ENCODE measurements at regions not wholly inside any gene's neighbourhood (a gene's known extent, or its start where the extent isn't known, plus 50 kb on each side); places are given as distances from the start of the nearest gene placed in this dataset.

GRCh38 chr13:59478908-59479307 lies 684.8 kb downstream of the DIAPH3 start:
- peaks cover 3% of the 10 kb centered on the region for H3K4me1 Mint-ChIP-seq
- H3K27me3 Mint-ChIP-seq = no peaks in the 10 kb centered on the region
- H3K36me3 Mint-ChIP-seq = no peaks in the 10 kb centered on the region
- no peak overlapping the region for H3K4me3 Mint-ChIP-seq
- H3K27ac Mint-ChIP-seq = no peak overlapping the region
- no peaks in the 10 kb centered on the region for H3K9me3 Mint-ChIP-seq
- DNase-seq = no peak

GRCh38 chr13:59479629-59480028 lies 684.1 kb downstream of the DIAPH3 start:
- H3K36me3 Mint-ChIP-seq = no peaks in the 10 kb centered on the region
- no peaks in the 10 kb centered on the region for H3K27me3 Mint-ChIP-seq
- H3K27ac Mint-ChIP-seq = no peak overlapping the region
- no peak for DNase-seq
- no peak overlapping the region for H3K4me3 Mint-ChIP-seq
- no peaks in the 10 kb centered on the region for H3K9me3 Mint-ChIP-seq
- H3K4me1 Mint-ChIP-seq = no peaks in the 10 kb centered on the region

- no peaks in the 10 kb centered on the region for H3K36me3 Mint-ChIP-seq
- no peak overlapping the region for H3K27ac Mint-ChIP-seq
- no peak overlapping the region for H3K4me3 Mint-ChIP-seq
These were observed 683.1 kb downstream of the DIAPH3 start for GRCh38 chr13:59480396-59481259.

DNA sequence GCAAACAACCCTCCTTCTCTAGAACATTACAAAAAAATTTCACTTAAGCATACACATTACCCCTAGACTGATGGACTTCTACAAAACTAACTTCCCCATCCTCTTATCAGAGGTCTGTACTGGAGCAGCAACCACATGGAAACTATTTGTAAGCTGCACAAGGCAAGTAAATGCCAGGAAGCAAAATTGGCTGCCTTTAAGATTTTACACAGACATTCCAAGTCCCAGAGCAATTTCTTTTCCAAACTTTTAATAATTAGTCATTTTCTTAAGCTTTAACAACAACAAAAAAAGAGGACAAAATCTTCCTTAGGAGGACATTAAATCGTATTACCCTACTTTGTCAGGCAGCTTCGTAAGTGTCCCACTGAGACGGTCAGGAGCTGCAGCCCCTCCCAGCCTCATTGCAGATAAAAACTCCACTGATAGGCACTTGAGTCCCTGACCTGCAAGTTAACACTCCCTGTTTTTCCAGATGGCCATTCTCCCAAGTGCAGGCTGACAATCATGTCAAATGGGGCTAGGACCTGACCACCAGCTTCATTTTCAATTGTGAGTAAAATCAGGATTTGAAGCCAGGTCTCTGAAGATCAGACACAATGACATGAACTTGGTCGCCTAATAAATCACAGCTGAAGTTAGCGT lies 680.1 kb downstream of the DIAPH3 start:
- no peak overlapping the region for H3K4me3 Mint-ChIP-seq
- no peak for DNase-seq
- H3K9me3 Mint-ChIP-seq = no peaks in the 10 kb centered on the region
- H3K27ac Mint-ChIP-seq = no peak overlapping the region
- H3K4me1 Mint-ChIP-seq = no peaks in the 10 kb centered on the region
- no peaks in the 10 kb centered on the region for H3K27me3 Mint-ChIP-seq
- no peaks in the 10 kb centered on the region for H3K36me3 Mint-ChIP-seq

More at GRCh38 chr13:59480396-59481259, 683.1 kb downstream of the DIAPH3 start:
- DNase-seq = no peak
- Mint-ChIP-seq H3K27me3 (no peaks in the 10 kb centered on the region), H3K4me1 (no peaks in the 10 kb centered on the region), H3K9me3 (no peaks in the 10 kb centered on the region)

DNA sequence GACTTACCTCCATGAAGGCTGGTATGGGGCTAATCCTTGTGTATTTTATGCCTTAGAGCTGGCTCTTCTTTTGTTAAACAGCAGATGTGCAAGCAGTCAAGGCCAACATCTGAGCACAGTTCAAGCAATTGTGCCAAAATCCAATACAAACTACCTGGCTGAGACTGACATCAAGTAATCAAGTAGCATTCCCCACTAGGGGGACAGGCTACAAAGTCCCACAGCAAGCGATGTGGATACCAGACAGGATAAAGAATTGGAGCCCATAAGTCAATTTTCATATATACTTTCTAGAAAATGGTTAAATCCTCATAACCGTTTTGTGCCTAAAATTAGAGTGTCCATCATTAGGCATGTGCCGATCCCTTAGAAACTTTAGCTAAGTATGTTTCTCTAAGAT lies 675.8 kb downstream of the DIAPH3 start:
- no peak for DNase-seq
- H3K4me1 Mint-ChIP-seq = no peaks in the 10 kb centered on the region
- no peak overlapping the region for H3K4me3 Mint-ChIP-seq
- no peaks in the 10 kb centered on the region for H3K9me3 Mint-ChIP-seq
- H3K27ac Mint-ChIP-seq = no peak overlapping the region
- no peaks in the 10 kb centered on the region for H3K36me3 Mint-ChIP-seq
- no peaks in the 10 kb centered on the region for H3K27me3 Mint-ChIP-seq

DNA sequence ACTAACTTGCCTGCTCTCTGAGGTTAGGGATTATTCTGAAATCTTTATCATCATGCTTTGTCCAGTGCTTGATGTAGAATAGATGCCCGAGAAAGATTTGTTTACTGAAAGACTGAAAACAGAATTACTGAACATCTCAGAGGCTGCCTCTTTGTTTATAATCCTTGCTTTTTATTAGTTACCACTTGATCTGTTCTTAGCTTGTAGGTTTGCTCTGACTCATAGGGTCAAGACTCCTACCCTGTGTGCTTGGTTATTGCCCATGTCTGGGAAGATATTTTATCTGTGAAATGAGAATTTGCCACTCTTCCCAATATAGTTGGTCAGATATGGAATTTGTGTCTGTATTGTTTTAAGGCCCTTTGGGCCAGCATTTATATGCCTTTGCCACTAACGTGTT lies 675.3 kb downstream of the DIAPH3 start:
- H3K27me3 Mint-ChIP-seq = no peaks in the 10 kb centered on the region
- DNase-seq = no peak
- no peaks in the 10 kb centered on the region for H3K36me3 Mint-ChIP-seq
- no peak overlapping the region for H3K4me3 Mint-ChIP-seq
- H3K9me3 Mint-ChIP-seq = no peaks in the 10 kb centered on the region
- peaks cover 2% of the 10 kb centered on the region for H3K4me1 Mint-ChIP-seq
- no peak overlapping the region for H3K27ac Mint-ChIP-seq

- DNase-seq = no peak
- H3K9me3 Mint-ChIP-seq = no peaks in the 10 kb centered on the region
- no peaks in the 10 kb centered on the region for H3K36me3 Mint-ChIP-seq
- no peak overlapping the region for H3K27ac Mint-ChIP-seq
- no peaks in the 10 kb centered on the region for H3K27me3 Mint-ChIP-seq
- H3K4me3 Mint-ChIP-seq = no peak overlapping the region
- peaks cover 5% of the 10 kb centered on the region for H3K4me1 Mint-ChIP-seq
These were observed 673.1 kb downstream of the DIAPH3 start for GRCh38 chr13:59490651-59491050.

GRCh38 chr13:59492030-59492636 lies 671.6 kb downstream of the DIAPH3 start:
- no peak overlapping the region for H3K4me3 Mint-ChIP-seq
- H3K36me3 Mint-ChIP-seq = no peaks in the 10 kb centered on the region
- H3K27ac Mint-ChIP-seq = no peak overlapping the region
- no peak for DNase-seq
- H3K4me1 Mint-ChIP-seq = peaks cover 5% of the 10 kb centered on the region
- H3K9me3 Mint-ChIP-seq = no peaks in the 10 kb centered on the region
- no peaks in the 10 kb centered on the region for H3K27me3 Mint-ChIP-seq

GRCh38 chr13:59493436-59493965 lies 670.2 kb downstream of the DIAPH3 start:
- Mint-ChIP-seq H3K9me3 (no peaks in the 10 kb centered on the region), H3K27ac (no peak overlapping the region), H3K4me3 (no peak overlapping the region), H3K27me3 (no peaks in the 10 kb centered on the region), H3K4me1 (peaks cover 5% of the 10 kb centered on the region), H3K36me3 (no peaks in the 10 kb centered on the region)
- no peak for DNase-seq

- Mint-ChIP-seq H3K4me1 (peaks cover 5% of the 10 kb centered on the region), H3K9me3 (no peaks in the 10 kb centered on the region), H3K36me3 (no peaks in the 10 kb centered on the region), H3K27me3 (no peaks in the 10 kb centered on the region), H3K4me3 (no peak overlapping the region), H3K27ac (no peak overlapping the region)
- no peak for DNase-seq
These were observed 669.6 kb downstream of the DIAPH3 start for GRCh38 chr13:59494151-59494550.

DNA sequence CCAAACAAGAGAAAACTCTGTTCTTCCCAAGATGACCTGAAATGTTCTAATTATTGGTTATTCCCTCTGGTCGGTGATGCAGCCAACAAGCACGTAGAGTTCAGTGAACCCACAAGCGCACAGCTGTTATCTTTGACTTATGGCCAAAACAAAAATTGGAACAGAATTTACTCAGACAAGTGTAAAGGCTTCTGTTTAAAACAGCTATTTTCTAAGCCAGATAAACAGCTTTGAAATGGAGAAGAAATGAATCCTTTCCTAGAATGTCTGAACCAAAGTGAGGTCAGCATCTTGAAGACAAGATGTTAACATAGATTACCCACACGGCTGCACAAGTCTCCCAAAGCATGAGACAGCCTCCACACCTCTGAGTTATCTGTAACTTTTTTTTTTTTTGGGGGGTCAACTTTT lies 669.2 kb downstream of the DIAPH3 start:
- Mint-ChIP-seq H3K27me3 (no peaks in the 10 kb centered on the region), H3K36me3 (no peaks in the 10 kb centered on the region), H3K27ac (no peak overlapping the region), H3K4me1 (peaks cover 5% of the 10 kb centered on the region), H3K9me3 (no peaks in the 10 kb centered on the region), H3K4me3 (no peak overlapping the region)
- DNase-seq = no peak

- no peak overlapping the region for H3K4me3 Mint-ChIP-seq
- H3K36me3 Mint-ChIP-seq = no peaks in the 10 kb centered on the region
- no peak overlapping the region for H3K27ac Mint-ChIP-seq
- no peaks in the 10 kb centered on the region for H3K27me3 Mint-ChIP-seq
- no peaks in the 10 kb centered on the region for H3K9me3 Mint-ChIP-seq
- H3K4me1 Mint-ChIP-seq = peaks cover 5% of the 10 kb centered on the region
- no peak for DNase-seq
These were observed 668.4 kb downstream of the DIAPH3 start for GRCh38 chr13:59495299-59495698.

GRCh38 chr13:59495936-59496512 lies 667.7 kb downstream of the DIAPH3 start:
- Mint-ChIP-seq H3K4me3 (no peak overlapping the region), H3K27me3 (no peaks in the 10 kb centered on the region), H3K36me3 (no peaks in the 10 kb centered on the region), H3K4me1 (peaks cover 5% of the 10 kb centered on the region), H3K9me3 (no peaks in the 10 kb centered on the region), H3K27ac (no peak overlapping the region)
- DNase-seq = no peak

DNA sequence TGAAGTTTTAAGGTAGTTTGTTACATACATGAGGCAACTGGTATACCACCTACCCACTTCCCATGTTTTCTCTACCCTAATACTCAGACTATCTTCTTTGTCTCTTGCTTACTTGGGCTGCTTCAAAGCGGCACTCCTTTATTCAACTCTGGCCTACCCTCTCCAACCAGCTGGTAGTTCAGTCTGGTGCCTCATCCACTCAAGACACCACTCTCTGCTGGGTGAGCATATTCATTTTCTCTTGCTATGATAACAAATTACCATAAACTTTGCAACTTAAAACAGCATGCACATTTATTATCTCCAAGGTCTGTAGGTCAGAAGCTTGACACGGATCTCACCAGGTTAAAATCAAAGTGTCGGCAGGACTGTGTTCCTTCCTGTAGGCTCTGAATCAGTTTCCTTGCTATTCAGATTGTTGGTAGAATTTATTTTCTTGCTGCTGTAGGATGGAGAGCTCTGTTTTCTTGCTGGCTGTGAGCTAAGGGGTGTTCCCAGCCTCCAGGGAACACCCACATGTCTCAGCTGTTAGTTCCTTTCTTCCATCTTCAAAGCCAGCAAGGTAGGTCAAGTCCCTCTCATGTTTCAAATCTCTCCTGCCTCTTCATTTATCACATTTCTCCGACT lies 666.0 kb downstream of the DIAPH3 start:
- H3K4me1 Mint-ChIP-seq = peaks cover 5% of the 10 kb centered on the region
- no peak for DNase-seq
- H3K4me3 Mint-ChIP-seq = no peak overlapping the region
- H3K27me3 Mint-ChIP-seq = no peaks in the 10 kb centered on the region
- H3K36me3 Mint-ChIP-seq = no peaks in the 10 kb centered on the region
- no peak overlapping the region for H3K27ac Mint-ChIP-seq
- H3K9me3 Mint-ChIP-seq = no peaks in the 10 kb centered on the region

DNA sequence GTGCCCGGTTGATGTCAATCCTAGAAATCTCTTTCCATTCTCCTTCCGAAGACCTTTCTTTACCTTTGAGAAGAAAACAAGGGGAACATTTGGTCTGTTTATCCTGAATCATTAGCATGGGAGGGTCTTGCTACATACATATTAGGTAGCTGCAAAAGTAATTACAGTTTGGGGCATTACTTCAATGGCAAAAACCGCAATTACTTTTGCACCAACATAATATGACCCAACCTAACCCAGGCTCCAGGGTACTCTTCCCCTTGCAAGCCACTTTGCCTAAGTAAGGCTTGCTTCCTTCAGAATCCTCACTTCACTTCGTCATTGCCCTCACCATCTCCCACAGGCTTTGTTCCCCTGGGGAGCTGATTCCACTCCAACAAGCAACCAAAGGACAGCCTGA lies 662.7 kb downstream of the DIAPH3 start:
- H3K9me3 Mint-ChIP-seq = no peaks in the 10 kb centered on the region
- DNase-seq = no peak
- H3K27me3 Mint-ChIP-seq = no peaks in the 10 kb centered on the region
- H3K4me3 Mint-ChIP-seq = no peak overlapping the region
- H3K27ac Mint-ChIP-seq = no peak overlapping the region
- H3K36me3 Mint-ChIP-seq = no peaks in the 10 kb centered on the region
- H3K4me1 Mint-ChIP-seq = no peaks in the 10 kb centered on the region
